Kidney glomerular epithelial cell (primary cell): ENCODE measurements at regions not wholly inside any gene's neighbourhood (a gene's known extent, or its start where the extent isn't known, plus 50 kb on each side); places are given as distances from the start of the nearest gene placed in this dataset.
"Not testable (repeated sequence)": the region's sequence is repeated elsewhere in the genome, so short reads cannot be mapped to it uniquely, and the experiment has no call there.

Experiments
- DNase-seq: peaks from one replicate; lab custom pipeline; 2025; lab: John Stamatoyannopoulos, UW

GRCh38 chr12:127130506-127131124 is 1136.4 kb upstream of the TMEM132C start:
- DNase-seq, result no peak

- DNase-seq, result no peak
Observed at GRCh38 chr12:127133675-127134335, 1133.2 kb upstream of the TMEM132C start.

GRCh38 chr12:127140864-127141484 is 1126.0 kb upstream of the TMEM132C start:
- not testable (repeated sequence) for DNase-seq

- no peak for DNase-seq
Observed at GRCh38 chr12:127143020-127143419, 1124.0 kb upstream of the TMEM132C start.

GRCh38 chr12:127144770-127145169 is 1122.2 kb upstream of the TMEM132C start:
- no peak for DNase-seq

- no peak for DNase-seq
Observed at GRCh38 chr12:127145241-127145928, 1121.6 kb upstream of the TMEM132C start.

- DNase-seq, result peak; percentile 50
Observed at GRCh38 chr12:127145929-127146789, 1120.8 kb upstream of the TMEM132C start.

GRCh38 chr12:127146991-127147718 is 1119.8 kb upstream of the TMEM132C start:
- DNase-seq, result no peak

GRCh38 chr12:127147724-127148123 is 1119.2 kb upstream of the TMEM132C start:
- no peak for DNase-seq

GRCh38 chr12:127148318-127148717 is 1118.7 kb upstream of the TMEM132C start:
- no peak for DNase-seq

GRCh38 chr12:127149226-127149964 is 1117.6 kb upstream of the TMEM132C start:
- peak; percentile 8 for DNase-seq

GRCh38 chr12:127150028-127150427 is 1116.9 kb upstream of the TMEM132C start:
- DNase-seq, result no peak

- no peak for DNase-seq
Observed at GRCh38 chr12:127150479-127150878, 1116.5 kb upstream of the TMEM132C start.

GRCh38 chr12:127150956-127151355 is 1116.0 kb upstream of the TMEM132C start:
- no peak for DNase-seq

- no peak for DNase-seq
Observed at GRCh38 chr12:127153996-127154395, 1113.0 kb upstream of the TMEM132C start.

GRCh38 chr12:127154830-127155229 is 1112.1 kb upstream of the TMEM132C start:
- not testable (repeated sequence) for DNase-seq

- not testable (repeated sequence) for DNase-seq
Observed at GRCh38 chr12:127155935-127156619, 1110.9 kb upstream of the TMEM132C start.

- DNase-seq, result not testable (repeated sequence)
Observed at GRCh38 chr12:127157501-127158366, 1109.2 kb upstream of the TMEM132C start.
